ENCODE measurements at regions not wholly inside any gene's neighbourhood (a gene's known extent, or its start where the extent isn't known, plus 50 kb on each side); places are given as distances from the start of the nearest gene placed in this dataset.

DNA sequence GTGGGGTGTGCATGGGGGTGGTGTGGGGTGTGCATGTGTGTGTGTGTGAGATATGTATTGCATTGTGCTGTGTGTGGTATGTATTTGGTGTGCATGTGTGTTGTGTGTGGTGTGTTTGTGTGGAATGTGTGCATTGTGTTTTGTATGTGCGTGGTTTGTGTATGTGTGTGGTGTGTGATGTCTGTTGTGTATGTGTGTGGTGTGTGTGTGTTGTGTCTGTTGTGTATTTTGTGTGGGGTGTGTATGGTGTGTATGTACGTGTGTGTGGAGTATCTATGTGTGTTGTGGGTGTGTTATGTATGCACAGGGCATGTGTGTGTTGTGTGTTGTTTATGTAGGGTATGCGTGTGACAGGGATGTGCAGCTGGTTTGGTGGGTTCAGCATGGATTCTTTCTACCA lies 67.8 kb upstream of the COG2 start:
- BruUV-seq (replicated peaks): no TSS peak
- no peak overlapping the region for H3K27ac ChIP-seq (ENCODE audit: low read depth, low read length, poor library complexity, severe bottlenecking)
- no peak overlapping the region for H3K4me3 ChIP-seq (ENCODE audit: low read depth, low read length, poor library complexity, severe bottlenecking)
- H3K9me3 ChIP-seq (ENCODE audit: low read depth, low read length, poor library complexity, severe bottlenecking): no peaks in the 10 kb centered on the region
- no peaks in the 10 kb centered on the region for H3K4me1 ChIP-seq (ENCODE audit: insufficient read depth, low read length, poor library complexity, severe bottlenecking)
- no peaks in the 10 kb centered on the region for H3K36me3 ChIP-seq (ENCODE audit: insufficient read depth, low read length, poor library complexity, severe bottlenecking)
- TF ChIP-seq, protein P1, sequence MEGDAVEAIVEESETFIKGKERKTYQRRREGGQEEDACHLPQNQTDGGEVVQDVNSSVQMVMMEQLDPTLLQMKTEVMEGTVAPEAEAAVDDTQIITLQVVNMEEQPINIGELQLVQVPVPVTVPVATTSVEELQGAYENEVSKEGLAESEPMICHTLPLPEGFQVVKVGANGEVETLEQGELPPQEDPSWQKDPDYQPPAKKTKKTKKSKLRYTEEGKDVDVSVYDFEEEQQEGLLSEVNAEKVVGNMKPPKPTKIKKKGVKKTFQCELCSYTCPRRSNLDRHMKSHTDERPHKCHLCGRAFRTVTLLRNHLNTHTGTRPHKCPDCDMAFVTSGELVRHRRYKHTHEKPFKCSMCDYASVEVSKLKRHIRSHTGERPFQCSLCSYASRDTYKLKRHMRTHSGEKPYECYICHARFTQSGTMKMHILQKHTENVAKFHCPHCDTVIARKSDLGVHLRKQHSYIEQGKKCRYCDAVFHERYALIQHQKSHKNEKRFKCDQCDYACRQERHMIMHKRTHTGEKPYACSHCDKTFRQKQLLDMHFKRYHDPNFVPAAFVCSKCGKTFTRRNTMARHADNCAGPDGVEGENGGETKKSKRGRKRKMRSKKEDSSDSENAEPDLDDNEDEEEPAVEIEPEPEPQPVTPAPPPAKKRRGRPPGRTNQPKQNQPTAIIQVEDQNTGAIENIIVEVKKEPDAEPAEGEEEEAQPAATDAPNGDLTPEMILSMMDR (conservative IDR thresholded peaks at IDR 0.05; ENCODE audit: low read depth, low read length): no peak
- no peak for TF ChIP-seq EZH2 (IDR thresholded peaks at IDR 0.05; ENCODE audit: borderline replicate concordance, low read depth, low read length, poor library complexity, severe bottlenecking)
- intact Hi-C loops (cut with micrococcal nuclease; ENCODE audit: unreplicated experiment): no loop called here
- POLR2A ChIA-PET (ENCODE audit: low non-redundant PET): no interaction called here
- H3K27me3 ChIP-seq (replicated peaks; ENCODE audit: insufficient read depth, low read depth, low read length, poor library complexity): peaks cover 23% of the 10 kb centered on the region
- CTCF ChIA-PET: no interaction called here
- no peak for DNase-seq (ENCODE audit: low spot score)

DNA sequence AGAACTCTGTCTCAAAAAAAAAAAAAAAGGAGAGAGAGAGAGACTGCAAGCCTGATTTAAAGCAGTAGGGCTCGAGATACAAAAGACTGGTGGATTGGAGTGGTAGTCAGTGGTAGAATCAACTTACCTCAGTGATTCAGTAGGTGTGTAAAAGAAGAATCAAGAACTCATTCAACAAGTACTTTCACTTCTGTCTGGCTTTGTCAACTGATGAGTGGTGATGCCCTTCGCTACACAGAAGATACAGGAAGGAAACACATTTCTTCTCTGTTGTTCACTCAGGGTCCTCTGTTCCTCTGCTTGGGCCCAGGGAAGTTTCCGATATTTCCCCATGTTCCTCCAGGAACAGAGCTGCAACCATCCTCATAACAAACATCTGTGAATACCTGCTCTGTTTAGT lies 68.6 kb upstream of the COG2 start:
- intact Hi-C loops (cut with micrococcal nuclease; ENCODE audit: unreplicated experiment): no loop called here
- Histone ChIP-seq H3K4me3 (ENCODE audit: low read depth, low read length, poor library complexity, severe bottlenecking) (no peak overlapping the region), H3K27ac (ENCODE audit: low read depth, low read length, poor library complexity, severe bottlenecking) (no peak overlapping the region), H3K9me3 (ENCODE audit: low read depth, low read length, poor library complexity, severe bottlenecking) (no peaks in the 10 kb centered on the region), H3K4me1 (ENCODE audit: insufficient read depth, low read length, poor library complexity, severe bottlenecking) (no peaks in the 10 kb centered on the region), H3K36me3 (ENCODE audit: insufficient read depth, low read length, poor library complexity, severe bottlenecking) (no peaks in the 10 kb centered on the region), H3K27me3 (replicated peaks; ENCODE audit: insufficient read depth, low read depth, low read length, poor library complexity) (peaks cover 23% of the 10 kb centered on the region)
- ChIA-PET POLR2A (ENCODE audit: low non-redundant PET) (no interaction called here), CTCF (no interaction called here)
- no peak for DNase-seq (ENCODE audit: low spot score)
- TF ChIP-seq, protein P1 (conservative IDR thresholded peaks at IDR 0.05; ENCODE audit: low read depth, low read length): no peak
- no peak for TF ChIP-seq EZH2 (IDR thresholded peaks at IDR 0.05; ENCODE audit: borderline replicate concordance, low read depth, low read length, poor library complexity, severe bottlenecking)
- BruUV-seq (replicated peaks): no TSS peak

DNA sequence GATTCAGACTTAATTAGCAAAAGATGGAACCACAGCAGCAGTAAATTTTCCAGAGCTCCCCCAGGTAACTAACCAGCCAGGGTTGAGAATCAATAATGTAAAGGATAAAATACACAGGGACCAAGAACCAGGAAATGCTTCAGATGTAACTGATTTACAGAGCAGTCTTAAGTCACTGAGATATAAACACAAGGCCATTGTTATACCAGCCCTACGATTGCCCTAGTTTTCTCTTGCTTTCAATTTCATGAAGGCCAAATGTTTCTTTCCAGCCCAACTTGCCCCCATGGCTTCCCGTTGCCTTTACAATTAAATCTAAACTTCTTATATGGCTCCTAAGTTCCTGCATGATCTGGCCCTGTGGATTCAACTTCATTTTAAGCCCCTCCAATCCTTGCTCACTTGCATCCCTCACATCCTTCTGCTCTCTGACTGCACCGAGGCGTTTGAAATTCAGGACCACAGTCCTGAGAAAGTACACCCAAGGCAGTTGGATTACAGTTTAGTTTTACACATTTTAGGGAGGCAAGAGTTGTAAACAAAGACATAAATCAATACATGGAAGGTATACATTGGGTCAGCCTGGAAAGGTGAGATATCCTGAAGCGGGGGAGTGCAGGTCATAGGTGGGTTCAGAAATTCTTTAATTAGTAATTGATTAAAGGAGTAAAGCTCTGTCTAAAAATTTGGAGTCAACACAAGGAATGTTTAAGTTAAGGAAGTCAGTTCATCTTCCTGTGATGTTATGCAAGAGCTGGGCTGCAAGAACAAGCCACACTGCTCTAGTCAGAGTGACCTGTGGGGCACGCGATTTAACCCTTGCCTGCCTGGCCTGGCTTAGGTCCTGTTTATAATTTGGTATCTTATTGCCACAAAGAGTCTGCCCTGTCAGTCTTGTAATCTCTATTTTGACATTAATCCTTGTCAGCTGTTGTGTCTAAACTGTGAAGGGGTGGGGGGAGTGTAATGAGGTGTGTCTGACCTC lies 69.9 kb upstream of the COG2 start:
- intact Hi-C loops (cut with micrococcal nuclease; ENCODE audit: unreplicated experiment): no loop called here
- Histone ChIP-seq H3K27ac (ENCODE audit: low read depth, low read length, poor library complexity, severe bottlenecking) (no peak overlapping the region), H3K9me3 (ENCODE audit: low read depth, low read length, poor library complexity, severe bottlenecking) (no peaks in the 10 kb centered on the region), H3K36me3 (ENCODE audit: insufficient read depth, low read length, poor library complexity, severe bottlenecking) (no peaks in the 10 kb centered on the region), H3K4me1 (ENCODE audit: insufficient read depth, low read length, poor library complexity, severe bottlenecking) (no peaks in the 10 kb centered on the region), H3K27me3 (replicated peaks; ENCODE audit: insufficient read depth, low read depth, low read length, poor library complexity) (peaks cover 25% of the 10 kb centered on the region), H3K4me3 (ENCODE audit: low read depth, low read length, poor library complexity, severe bottlenecking) (no peak overlapping the region)
- BruUV-seq (replicated peaks): no TSS peak
- no peak for DNase-seq (ENCODE audit: low spot score)
- CTCF ChIA-PET: no interaction called here
- POLR2A ChIA-PET (ENCODE audit: low non-redundant PET): no interaction called here
- TF ChIP-seq, protein P1 (conservative IDR thresholded peaks at IDR 0.05; ENCODE audit: low read depth, low read length): no peak
- TF ChIP-seq EZH2 (IDR thresholded peaks at IDR 0.05; ENCODE audit: borderline replicate concordance, low read depth, low read length, poor library complexity, severe bottlenecking): no peak

All from A673 (cell line).